HG03432 (cell line): ENCODE measurements at regions not wholly inside any gene's neighbourhood (a gene's known extent, or its start where the extent isn't known, plus 50 kb on each side); places are given as distances from the start of the nearest gene placed in this dataset.

Source experiments
- ATAC-seq: cut with Tn5 transposase; IDR thresholded peaks from one replicate; pipeline ENCODE4 v1.9.1; 2021; ENCODE audit warnings: mild to moderate bottlenecking, moderate library complexity; ENCODE audit not compliant: unreplicated experiment

GRCh38 chr6:28585335-28585734 lies 59.7 kb downstream of the GPX5 start:
- no peak for ATAC-seq

- ATAC-seq = no peak
Observed at GRCh38 chr6:28586324-28586723, 60.6 kb downstream of the GPX5 start.

GRCh38 chr6:28586962-28587745 lies 61.5 kb downstream of the GPX5 start:
- peak; percentile 83 for ATAC-seq

GRCh38 chr6:28587746-28588075 lies 62.0 kb downstream of the GPX5 start:
- no peak for ATAC-seq

GRCh38 chr6:28588666-28589065 lies 63.0 kb downstream of the GPX5 start:
- no peak for ATAC-seq

- ATAC-seq = peak; percentile 67
Observed at GRCh38 chr6:28589234-28589956, 63.7 kb downstream of the GPX5 start.

- ATAC-seq = no peak
Observed at GRCh38 chr6:28589957-28590349, 64.3 kb downstream of the GPX5 start.

- ATAC-seq = no peak
Observed at GRCh38 chr6:28597217-28597835, 71.6 kb downstream of the GPX5 start.

- no peak for ATAC-seq
Observed at GRCh38 chr6:28597924-28598722, 72.4 kb downstream of the GPX5 start.

- no peak for ATAC-seq
Observed at GRCh38 chr6:28598757-28599686, 73.3 kb downstream of the GPX5 start.

- ATAC-seq = no peak
Observed at GRCh38 chr6:28600245-28600644, 74.6 kb downstream of the GPX5 start.

- no peak for ATAC-seq
Observed at GRCh38 chr6:28603891-28604290, 78.2 kb downstream of the GPX5 start.

GRCh38 chr6:28606424-28607391 lies 81.0 kb downstream of the GPX5 start:
- no peak for ATAC-seq

- no peak for ATAC-seq
Observed at GRCh38 chr6:28607990-28608389, 82.3 kb downstream of the GPX5 start.

GRCh38 chr6:28609672-28610071 lies 84.0 kb downstream of the GPX5 start:
- ATAC-seq = no peak

- ATAC-seq = no peak
Observed at GRCh38 chr6:28615616-28615954, 89.9 kb downstream of the GPX5 start.

- no peak for ATAC-seq
Observed at GRCh38 chr6:28615955-28616747, 90.5 kb downstream of the GPX5 start.

- ATAC-seq = no peak
Observed at GRCh38 chr6:28618898-28619555, 93.3 kb downstream of the GPX5 start.
